ENCODE measurements at regions not wholly inside any gene's neighbourhood (a gene's known extent, or its start where the extent isn't known, plus 50 kb on each side); places are given as distances from the start of the nearest gene placed in this dataset.

DNA sequence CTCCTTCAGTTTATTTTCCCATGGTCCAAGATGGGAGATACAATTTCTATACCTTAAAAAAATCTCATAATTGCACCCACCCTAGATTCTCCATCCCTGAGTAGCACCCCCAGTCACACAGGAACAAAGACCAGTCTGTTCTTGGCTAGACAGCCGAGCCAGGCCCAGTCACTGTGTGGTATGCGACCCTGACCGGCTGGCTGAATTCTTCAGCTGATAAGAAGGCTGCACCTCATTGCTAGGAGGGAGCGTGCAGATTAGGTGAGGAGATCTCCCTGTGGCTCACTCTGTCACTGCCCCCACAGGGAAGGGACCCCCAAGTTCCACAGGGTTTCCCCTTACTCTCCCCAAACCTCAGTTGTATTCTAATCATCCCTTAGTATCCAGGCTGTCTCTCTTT, 138.7 kb downstream of the SALL1 start:
- WGBS, 4 donors: 14 to 30% (median 24%) methylated on average over 2 to 4 of the region's 4 CpGs
- peaks cover 0 to 14% (median 5%) of the 10 kb centered on the region in 12 donors for H3K9me3 ChIP-seq
- H3K27me3 ChIP-seq: peaks cover 0 to 15% (median 0%) of the 10 kb centered on the region in 9 donors
- H3K27ac ChIP-seq: no peak overlapping the region
- no peak for DNase-seq
- no peak for ATAC-seq
- intact Hi-C loops (cut with DNase I): no loop called here
- no peaks in the 10 kb centered on the region for H3K4me1 ChIP-seq
- H3K4me3 ChIP-seq: no peak overlapping the region
- no peaks in the 10 kb centered on the region for H3K36me3 ChIP-seq
- TF ChIP-seq POLR2A (IDR thresholded peaks at IDR 0.05): no peak

DNA sequence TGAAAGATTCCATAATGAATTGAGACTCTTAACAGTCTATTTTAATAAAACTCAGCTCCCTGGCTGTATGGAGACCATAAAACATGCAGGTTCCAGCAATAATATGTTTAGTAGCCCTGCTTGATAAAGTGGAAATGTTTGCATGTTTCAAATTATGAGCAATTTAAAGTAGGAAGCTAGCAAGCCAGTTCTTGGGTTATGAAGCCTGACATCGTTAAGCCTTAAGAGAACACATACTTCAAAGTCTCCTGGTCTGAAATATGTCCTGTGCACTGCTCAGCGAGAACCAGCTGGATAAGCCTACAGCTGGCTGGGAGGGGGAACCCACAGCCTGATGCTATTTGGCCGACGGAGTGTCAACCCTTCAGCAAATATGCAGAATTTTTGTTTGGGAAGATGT, 140.3 kb downstream of the SALL1 start:
- Histone ChIP-seq H3K36me3 (no peaks in the 10 kb centered on the region), H3K9me3 (peaks cover 0 to 14% (median 5%) of the 10 kb centered on the region in 12 donors), H3K27me3 (peaks cover 0 to 7% (median 0%) of the 10 kb centered on the region in 9 donors), H3K4me3 (no peak overlapping the region), H3K4me1 (no peaks in the 10 kb centered on the region), H3K27ac (no peak overlapping the region)
- intact Hi-C loops (cut with DNase I): no loop called here
- WGBS, 4 donors: 47 to 64% (median 59%) methylated on average over 4 of the region's 4 CpGs
- DNase-seq (no peak), ATAC-seq (no peak)
- no peak for TF ChIP-seq POLR2A (IDR thresholded peaks at IDR 0.05)
- no peak for TF ChIP-seq CTCF (IDR thresholded peaks at IDR 0.05)

DNA sequence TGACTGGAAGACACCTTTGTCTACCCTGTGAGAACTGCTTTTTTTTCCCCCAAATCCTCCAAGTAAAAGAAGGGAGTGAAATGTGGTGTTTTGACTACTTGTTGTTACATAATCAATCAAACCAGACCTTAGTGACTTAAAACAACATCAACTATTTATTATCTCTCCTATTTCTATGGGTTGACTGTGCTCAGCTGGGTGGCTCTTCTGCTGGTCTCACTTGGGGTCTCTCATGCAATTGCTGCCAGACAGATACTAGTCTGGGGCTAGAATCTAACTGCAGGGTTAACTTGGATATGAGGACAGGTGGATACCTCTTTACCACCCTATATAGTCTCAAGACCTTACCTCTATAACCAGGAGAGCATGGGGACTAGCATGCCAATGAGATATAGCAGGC, 141.3 kb downstream of the SALL1 start:
- DNase-seq: no peak
- H3K4me1 ChIP-seq: no peaks in the 10 kb centered on the region
- no peaks in the 10 kb centered on the region for H3K27me3 ChIP-seq
- TF ChIP-seq POLR2A (IDR thresholded peaks at IDR 0.05) (no peak), CTCF (IDR thresholded peaks at IDR 0.05) (no peak)
- no peak overlapping the region for H3K4me3 ChIP-seq
- no peak overlapping the region for H3K27ac ChIP-seq
- H3K9me3 ChIP-seq: peaks cover 0 to 14% (median 5%) of the 10 kb centered on the region in 12 donors
- intact Hi-C loops (cut with DNase I): no loop called here
- no peaks in the 10 kb centered on the region for H3K36me3 ChIP-seq
- no peak for ATAC-seq

DNA sequence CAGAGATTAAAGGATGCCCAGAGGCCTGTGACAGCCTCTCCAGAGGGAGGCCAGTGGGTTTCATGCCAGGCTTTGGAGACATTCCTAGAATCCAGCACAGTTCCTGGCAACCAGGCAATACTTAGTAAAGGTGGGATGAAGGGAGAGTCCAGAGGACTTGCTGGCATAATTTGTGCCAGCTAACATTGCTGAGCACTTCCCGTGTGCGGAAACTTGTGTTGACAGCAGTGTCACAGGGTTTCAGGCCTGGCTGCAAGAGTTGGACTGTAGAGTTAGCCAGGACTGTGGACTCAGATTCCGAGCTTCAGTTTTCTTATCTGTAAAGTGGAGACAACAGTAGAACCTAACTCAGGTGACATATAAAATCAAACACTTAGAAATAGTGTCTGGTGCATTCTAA, 141.7 kb downstream of the SALL1 start:
- H3K9me3 ChIP-seq: peaks cover 0 to 14% (median 5%) of the 10 kb centered on the region in 12 donors
- H3K4me1 ChIP-seq: no peaks in the 10 kb centered on the region
- no peaks in the 10 kb centered on the region for H3K36me3 ChIP-seq
- ATAC-seq: no peak
- no peak for TF ChIP-seq CTCF (IDR thresholded peaks at IDR 0.05)
- TF ChIP-seq POLR2A (IDR thresholded peaks at IDR 0.05): no peak
- H3K27me3 ChIP-seq: no peaks in the 10 kb centered on the region
- no peak for DNase-seq
- no peak overlapping the region for H3K27ac ChIP-seq
- no peak overlapping the region for H3K4me3 ChIP-seq
- 74 to 84% (median 79%) methylated on average over 3 of the region's 3 CpGs for WGBS, 4 donors
- intact Hi-C loops (cut with DNase I): no loop called here

GRCh38 chr16:51008607-51009006, 142.5 kb downstream of the SALL1 start:
- WGBS, 4 donors: 67 to 79% (median 73%) methylated on average over 6 of the region's 6 CpGs
- Histone ChIP-seq H3K36me3 (no peaks in the 10 kb centered on the region), H3K4me1 (no peaks in the 10 kb centered on the region), H3K27ac (no peak overlapping the region), H3K4me3 (no peak overlapping the region), H3K9me3 (peaks cover 0 to 14% (median 5%) of the 10 kb centered on the region in 12 donors), H3K27me3 (no peaks in the 10 kb centered on the region)
- DNase-seq: no peak
- intact Hi-C loops (cut with DNase I): no loop called here
- ATAC-seq: no peak
- TF ChIP-seq POLR2A (IDR thresholded peaks at IDR 0.05) (no peak), CTCF (IDR thresholded peaks at IDR 0.05) (no peak)

All from heart left ventricle (tissue), 16 donors.